ENCODE measurements at regions not wholly inside any gene's neighbourhood (a gene's known extent, or its start where the extent isn't known, plus 50 kb on each side); places are given as distances from the start of the nearest gene placed in this dataset.
"Not testable (repeated sequence)": the region's sequence is repeated elsewhere in the genome, so short reads cannot be mapped to it uniquely, and the experiment has no call there.

- no peak overlapping the region for H3K4me3 ChIP-seq (ENCODE audit: low read depth, low read length)
- peak; percentile 46 for DNase-seq (ENCODE audit: low read depth)
Observed at GRCh38 chr6:100230115-100230952, 234.4 kb downstream of the SIM1 start.

- no peak overlapping the region for H3K4me3 ChIP-seq (ENCODE audit: low read depth, low read length)
- no peak for DNase-seq (ENCODE audit: low read depth)
Observed at GRCh38 chr6:100229512-100229911, 235.2 kb downstream of the SIM1 start.

DNA sequence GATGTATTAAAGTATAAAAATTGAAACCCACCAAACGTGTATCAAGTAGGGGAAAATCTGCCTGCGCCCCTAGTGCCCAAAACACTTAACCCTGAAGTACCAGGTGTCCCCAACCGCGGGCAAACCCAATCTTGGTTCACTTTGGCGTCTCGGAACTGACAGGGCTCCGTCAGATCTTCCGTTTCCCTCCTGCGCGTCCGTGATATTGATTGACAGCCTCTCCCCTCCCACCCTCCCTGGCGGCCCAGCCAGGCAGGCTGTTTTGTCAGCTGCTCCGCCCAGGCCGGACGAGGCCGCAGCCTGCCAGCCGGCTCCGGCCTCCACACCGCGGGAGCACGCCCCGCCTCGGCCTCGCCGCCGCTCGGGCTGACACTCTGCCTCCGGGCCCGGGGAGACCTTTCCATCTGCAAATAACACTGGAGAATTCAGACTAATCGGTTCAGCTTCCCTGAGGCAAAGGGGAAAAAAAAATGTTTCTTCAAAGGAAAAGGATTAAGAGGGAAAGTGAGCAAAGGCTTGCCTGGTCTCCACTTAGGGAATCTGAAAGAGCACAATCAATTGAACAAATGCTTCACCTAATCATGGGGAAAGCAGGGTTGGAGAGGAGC, 234.9 kb upstream of the MCHR2 start:
- H3K4me3 ChIP-seq (ENCODE audit: low read depth, low read length) = peak overlapping the region; percentile 39
- DNase-seq (ENCODE audit: low read depth) = peak; percentile 39

DNA sequence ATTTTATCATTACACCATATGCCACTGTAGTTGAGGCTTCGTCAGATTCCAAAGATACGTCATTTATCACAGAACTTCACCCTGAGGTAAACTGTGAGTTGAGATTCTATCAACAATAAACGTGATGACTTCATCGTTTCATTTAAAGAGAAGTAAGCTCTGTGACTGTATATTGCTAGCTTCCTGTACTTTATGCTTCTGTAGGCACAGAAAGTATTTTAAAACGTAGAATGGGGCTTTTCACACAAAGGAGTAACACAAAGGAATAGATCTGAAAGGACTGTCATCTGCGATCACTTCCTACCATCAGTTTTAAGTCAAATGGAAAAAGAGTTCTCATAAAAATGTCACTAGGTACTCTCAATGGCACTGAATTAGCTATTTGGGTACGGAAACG, 234.4 kb upstream of the MCHR2 start:
- DNase-seq (ENCODE audit: low read depth) = no peak
- peak overlapping the region; percentile 39 for H3K4me3 ChIP-seq (ENCODE audit: low read depth, low read length)

GRCh38 chr6:100226811-100227210, 232.8 kb upstream of the MCHR2 start:
- no peak overlapping the region for H3K4me3 ChIP-seq (ENCODE audit: low read depth, low read length)
- no peak for DNase-seq (ENCODE audit: low read depth)

DNA sequence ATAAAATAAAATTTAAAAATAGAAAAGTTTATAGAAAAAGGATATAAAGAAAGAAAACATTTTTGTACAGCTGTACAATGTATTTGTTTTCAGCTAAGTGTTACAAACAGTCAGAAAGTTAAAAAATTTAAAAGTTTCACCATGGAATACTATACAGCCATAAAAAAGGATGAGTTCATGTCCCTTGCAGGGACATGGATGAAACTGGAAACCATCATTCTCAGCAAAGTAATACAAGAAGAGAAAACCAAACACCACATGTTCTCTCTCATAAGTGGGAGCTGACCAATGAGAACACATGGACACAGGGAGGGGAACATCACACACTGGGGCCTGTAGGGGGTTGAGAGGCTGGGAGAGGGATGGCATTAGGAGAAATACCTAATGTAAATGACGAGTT, 229.9 kb upstream of the MCHR2 start:
- H3K4me3 ChIP-seq (ENCODE audit: low read depth, low read length); DNase-seq (ENCODE audit: low read depth): not testable (repeated sequence)

GRCh38 chr6:100220543-100220942, 226.5 kb upstream of the MCHR2 start:
- no peak for DNase-seq (ENCODE audit: low read depth)
- no peak overlapping the region for H3K4me3 ChIP-seq (ENCODE audit: low read depth, low read length)

GRCh38 chr6:100217225-100218012, 223.4 kb upstream of the MCHR2 start:
- DNase-seq (ENCODE audit: low read depth) = no peak
- H3K4me3 ChIP-seq (ENCODE audit: low read depth, low read length) = no peak overlapping the region

DNA sequence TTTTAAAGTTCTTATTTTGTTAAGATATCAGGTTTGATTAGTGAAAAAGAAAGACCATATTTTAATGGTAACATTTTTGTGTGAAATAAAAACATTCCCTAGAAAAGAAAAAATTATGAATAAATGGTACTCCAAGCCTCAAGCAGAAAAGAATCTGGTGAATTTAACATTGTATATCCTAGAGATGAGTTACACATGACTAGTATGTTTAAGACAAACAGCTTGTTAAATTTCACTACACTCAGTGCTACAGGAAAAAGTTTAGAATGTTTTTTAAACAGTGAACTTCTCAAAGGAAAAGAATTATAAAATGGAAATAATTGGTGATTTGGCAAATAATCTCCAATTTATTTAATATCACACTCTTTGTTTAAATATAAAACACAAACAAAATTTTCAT, 222.7 kb upstream of the MCHR2 start:
- H3K4me3 ChIP-seq (ENCODE audit: low read depth, low read length) = no peak overlapping the region
- no peak for DNase-seq (ENCODE audit: low read depth)

GRCh38 chr6:100212131-100212530, 218.1 kb upstream of the MCHR2 start:
- DNase-seq (ENCODE audit: low read depth) = no peak
- H3K4me3 ChIP-seq (ENCODE audit: low read depth, low read length) = no peak overlapping the region

GRCh38 chr6:100210137-100211117, 216.4 kb upstream of the MCHR2 start:
- DNase-seq (ENCODE audit: low read depth) = no peak
- no peak overlapping the region for H3K4me3 ChIP-seq (ENCODE audit: low read depth, low read length)

- no peak for DNase-seq (ENCODE audit: low read depth)
- H3K4me3 ChIP-seq (ENCODE audit: low read depth, low read length) = no peak overlapping the region
Observed at GRCh38 chr6:100209323-100210136, 215.5 kb upstream of the MCHR2 start.

DNA sequence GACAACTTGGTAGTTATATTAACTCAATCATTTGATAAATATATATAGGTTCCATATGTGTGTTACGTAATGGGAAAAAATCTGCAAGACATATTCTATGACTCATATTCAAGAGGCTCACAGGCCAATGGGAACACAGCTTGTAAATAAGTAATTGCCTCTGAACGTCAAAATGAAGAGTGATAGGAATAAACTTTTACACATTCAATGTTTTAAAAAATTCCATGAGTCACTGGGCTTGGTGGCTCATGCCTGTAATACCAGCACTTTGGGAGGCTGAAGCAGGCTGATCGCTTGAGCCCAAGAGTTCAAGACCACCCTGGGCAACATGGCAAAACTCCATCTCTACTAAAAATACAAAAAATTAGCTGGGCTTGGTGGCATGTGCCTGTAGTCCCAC, 209.4 kb upstream of the MCHR2 start:
- DNase-seq (ENCODE audit: low read depth) = peak; percentile 93
- H3K4me3 ChIP-seq (ENCODE audit: low read depth, low read length) = no peak overlapping the region

GRCh38 chr6:100202417-100203194, 208.6 kb upstream of the MCHR2 start:
- DNase-seq (ENCODE audit: low read depth) = peak; percentile 97
- H3K4me3 ChIP-seq (ENCODE audit: low read depth, low read length) = no peak overlapping the region

DNA sequence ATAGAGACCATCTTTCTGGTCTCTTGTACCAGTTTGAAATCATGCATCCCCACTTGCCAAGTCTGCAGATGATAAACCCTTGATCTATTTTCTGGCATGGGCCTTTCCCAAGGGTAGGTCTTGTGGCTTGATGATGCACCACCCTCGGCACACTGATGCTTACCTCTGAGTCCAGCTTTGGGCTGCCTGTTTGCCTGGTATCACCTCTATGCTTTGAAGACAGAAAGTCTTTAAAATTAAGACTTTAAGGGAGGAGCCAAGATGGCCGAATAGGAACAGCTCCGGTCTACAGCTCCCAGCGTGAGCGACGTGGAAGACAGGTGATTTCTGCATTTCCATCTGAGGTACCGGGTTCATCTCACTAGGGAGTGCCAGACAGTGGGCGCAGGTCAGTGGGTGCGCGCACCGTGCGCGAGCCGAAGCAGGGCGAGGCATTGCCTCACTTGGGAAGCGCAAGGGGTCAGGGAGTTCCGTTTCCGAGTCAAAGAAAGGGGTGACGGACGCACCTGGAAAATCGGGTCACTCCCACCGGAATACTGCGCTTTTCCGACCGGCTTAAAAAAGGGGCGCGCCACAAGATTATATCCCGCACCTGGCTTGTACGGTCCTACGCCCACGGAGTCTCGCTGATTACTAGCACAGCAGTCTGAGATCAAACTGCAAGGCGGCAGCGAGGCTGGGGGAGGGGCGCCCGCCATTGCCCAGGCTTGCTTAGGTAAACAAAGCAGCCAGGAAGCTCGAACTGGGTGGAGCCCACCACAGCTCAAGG, 202.4 kb upstream of the MCHR2 start:
- not testable (repeated sequence) for DNase-seq (ENCODE audit: low read depth); H3K4me3 ChIP-seq (ENCODE audit: low read depth, low read length)

GRCh38 chr6:100195244-100195643, 201.2 kb upstream of the MCHR2 start:
- not testable (repeated sequence) for H3K4me3 ChIP-seq (ENCODE audit: low read depth, low read length); DNase-seq (ENCODE audit: low read depth)

GRCh38 chr6:100194535-100194934, 200.5 kb upstream of the MCHR2 start:
- no peak for DNase-seq (ENCODE audit: low read depth)
- H3K4me3 ChIP-seq (ENCODE audit: low read depth, low read length) = no peak overlapping the region
